ENCODE measurements at regions not wholly inside any gene's neighbourhood (a gene's known extent, or its start where the extent isn't known, plus 50 kb on each side); places are given as distances from the start of the nearest gene placed in this dataset.

DNA sequence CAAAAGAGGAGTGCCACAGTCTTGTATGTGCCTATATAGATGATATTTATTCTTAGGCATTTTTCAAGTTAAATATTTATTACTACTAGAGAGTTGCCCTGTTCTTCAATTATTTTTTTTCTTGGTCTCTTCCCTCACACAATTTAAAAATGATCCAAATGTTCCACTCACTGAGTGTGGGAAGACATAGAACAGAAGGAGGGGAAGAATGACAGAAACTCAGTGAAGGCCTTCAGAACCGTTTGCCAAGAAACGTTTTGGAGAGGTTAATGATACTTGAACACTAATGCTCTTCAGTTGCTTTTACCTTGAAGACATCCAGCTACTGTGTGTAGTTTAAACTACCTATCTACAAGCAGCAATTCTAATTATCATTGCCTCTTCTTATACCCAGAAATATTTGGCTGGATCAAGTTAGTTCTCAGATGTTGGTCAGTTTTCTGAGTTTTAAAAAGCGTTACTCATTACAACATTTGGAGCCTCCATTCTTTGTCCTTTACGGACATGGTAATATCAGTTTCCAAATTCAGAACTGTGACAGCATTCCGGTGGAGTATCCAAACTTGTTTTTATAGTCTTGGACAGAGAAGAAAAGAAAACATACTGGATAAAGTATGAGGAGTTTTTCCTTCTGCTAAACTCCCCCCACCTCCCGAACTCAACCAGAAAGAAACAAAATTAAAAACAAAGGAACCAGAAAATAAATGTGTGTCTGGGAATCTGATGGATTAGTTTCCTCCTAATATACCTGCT, 389.7 kb downstream of the SPRY1 start:
- WGBS (ENCODE audit: insufficient coverage, low coverage, low lambda C conversion rate, missing lambda C conversion rate), result 57% methylated on average over 6 of the region's 6 CpGs
- no peak overlapping the region for H3K27ac ChIP-seq
- H3K36me3 ChIP-seq, result no peaks in the 10 kb centered on the region
- no peaks in the 10 kb centered on the region for H3K4me1 ChIP-seq
- intact Hi-C loops (cut with DNase I), result no loop called here
- no peak for TF ChIP-seq POLR2A (IDR thresholded peaks at IDR 0.05)
- TF ChIP-seq CTCF (IDR thresholded peaks at IDR 0.05), result no peak
- no peaks in the 10 kb centered on the region for H3K9me3 ChIP-seq
- H3K27me3 ChIP-seq, result no peaks in the 10 kb centered on the region
- H3K4me3 ChIP-seq, result no peak overlapping the region
- ATAC-seq, result no peak
- DNase-seq, result no peak

DNA sequence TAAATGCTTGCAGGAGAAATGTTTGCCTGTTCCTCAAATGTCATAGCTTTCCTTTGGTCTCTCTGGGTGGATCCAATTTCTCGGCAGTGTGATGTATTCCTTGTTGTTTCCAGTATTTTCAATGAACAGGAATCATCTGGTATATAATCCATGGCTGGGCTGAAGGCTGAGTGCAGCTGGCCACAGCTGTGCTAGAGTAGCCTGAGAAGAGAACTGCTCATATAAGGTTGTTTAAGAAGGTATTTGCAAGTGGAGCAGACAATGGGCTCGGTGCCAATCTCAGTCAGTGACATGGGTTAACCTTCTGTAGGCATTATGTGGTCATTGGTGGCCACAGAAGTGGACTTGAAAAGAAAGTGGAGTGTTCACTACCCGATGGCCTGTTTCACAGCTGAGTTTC, 390.3 kb downstream of the SPRY1 start:
- no peaks in the 10 kb centered on the region for H3K9me3 ChIP-seq
- 66% methylated on average over 3 of the region's 3 CpGs for WGBS (ENCODE audit: insufficient coverage, low coverage, low lambda C conversion rate, missing lambda C conversion rate)
- no peaks in the 10 kb centered on the region for H3K4me1 ChIP-seq
- no peaks in the 10 kb centered on the region for H3K36me3 ChIP-seq
- no peak for TF ChIP-seq POLR2A (IDR thresholded peaks at IDR 0.05)
- no peak for TF ChIP-seq CTCF (IDR thresholded peaks at IDR 0.05)
- no peaks in the 10 kb centered on the region for H3K27me3 ChIP-seq
- H3K27ac ChIP-seq, result no peak overlapping the region
- no peak overlapping the region for H3K4me3 ChIP-seq
- intact Hi-C loops (cut with DNase I), result no loop called here
- ATAC-seq, result no peak
- DNase-seq, result no peak

DNA sequence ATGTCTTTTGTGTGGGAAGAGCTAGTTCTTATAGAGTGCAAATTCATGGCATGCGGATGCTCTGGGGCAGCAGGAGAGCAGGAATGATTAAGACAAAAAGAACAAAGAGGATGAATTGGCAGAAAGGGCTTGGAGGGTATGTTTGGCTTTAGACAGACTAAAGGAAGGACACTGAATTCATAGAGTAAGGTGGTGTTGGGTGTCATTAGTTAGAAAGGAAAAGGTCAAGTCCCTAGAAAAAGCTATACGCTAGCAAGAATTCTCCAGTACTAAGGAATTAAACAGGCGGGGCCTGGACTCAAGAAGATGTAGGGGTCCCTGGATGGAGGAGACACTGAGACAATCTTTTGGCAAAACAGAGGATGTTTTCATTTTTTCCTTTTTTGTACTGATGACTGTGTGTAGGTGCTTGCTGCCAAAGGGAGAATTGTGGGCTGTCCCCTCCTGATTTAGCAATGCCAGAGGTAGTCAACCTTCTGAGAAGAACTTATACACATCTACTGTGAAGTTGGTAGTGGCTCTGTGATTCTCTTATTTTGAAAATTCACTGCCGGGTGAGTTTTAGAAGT, 391.0 kb downstream of the SPRY1 start:
- Histone ChIP-seq H3K4me1 (no peaks in the 10 kb centered on the region), H3K4me3 (no peak overlapping the region), H3K27ac (no peak overlapping the region), H3K36me3 (no peaks in the 10 kb centered on the region), H3K9me3 (no peaks in the 10 kb centered on the region), H3K27me3 (no peaks in the 10 kb centered on the region)
- no peak for ATAC-seq
- WGBS (ENCODE audit: insufficient coverage, low coverage, low lambda C conversion rate, missing lambda C conversion rate), result 86% methylated on average over 4 of the region's 4 CpGs
- intact Hi-C loops (cut with DNase I), result no loop called here
- no peak for TF ChIP-seq POLR2A (IDR thresholded peaks at IDR 0.05)
- no peak for TF ChIP-seq CTCF (IDR thresholded peaks at IDR 0.05)
- no peak for DNase-seq

DNA sequence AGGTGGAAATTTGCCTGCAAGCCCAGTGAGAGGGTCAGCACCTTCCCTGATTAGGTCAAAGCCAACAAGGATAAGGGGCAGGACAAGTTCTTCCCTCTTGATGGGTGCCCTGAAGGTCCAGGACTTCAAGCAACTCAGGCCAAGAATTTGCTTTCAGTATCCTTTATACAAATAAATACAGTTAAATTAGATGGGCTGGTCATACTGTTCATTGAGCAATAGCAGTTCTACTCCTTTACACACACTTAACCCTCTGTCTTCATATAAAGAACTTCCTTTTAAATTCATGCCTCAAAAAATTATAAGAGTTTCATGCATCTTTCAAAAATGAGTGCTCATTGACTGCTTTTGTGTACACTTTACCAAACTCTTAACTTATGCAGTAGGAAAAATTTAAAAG, 392.0 kb downstream of the SPRY1 start:
- no peak for TF ChIP-seq CTCF (IDR thresholded peaks at IDR 0.05)
- TF ChIP-seq POLR2A (IDR thresholded peaks at IDR 0.05), result no peak
- intact Hi-C loops (cut with DNase I), result no loop called here
- no peaks in the 10 kb centered on the region for H3K4me1 ChIP-seq
- no peaks in the 10 kb centered on the region for H3K9me3 ChIP-seq
- no peak overlapping the region for H3K27ac ChIP-seq
- no peak overlapping the region for H3K4me3 ChIP-seq
- H3K36me3 ChIP-seq, result no peaks in the 10 kb centered on the region
- DNase-seq (no peak), ATAC-seq (no peak)
- H3K27me3 ChIP-seq, result no peaks in the 10 kb centered on the region
